Neuronal stem cell (in vitro differentiated cells): ENCODE measurements at regions not wholly inside any gene's neighbourhood (a gene's known extent, or its start where the extent isn't known, plus 50 kb on each side); places are given as distances from the start of the nearest gene placed in this dataset.

ENCODE experiments used
- DNase-seq: peaks from one replicate; pipeline ENCODE4 v3.0.0-alpha.2; 2013; ENCODE audit warnings: low spot score
- H2AFZ ChIP-seq: one replicate; pipeline ENCODE4 v1.6.1; 2013; ENCODE audit warnings: mild to moderate bottlenecking, low read length, inconsistent platforms
- H2AK5ac ChIP-seq: 2 replicates; pipeline ENCODE4 v1.6.1; 2013; ENCODE audit warnings: low read depth, mild to moderate bottlenecking, inconsistent platforms, low read length, moderate library complexity, mixed read lengths
- H2BK120ac ChIP-seq: 2 replicates; pipeline ENCODE4 v1.6.1; 2013; ENCODE audit warnings: low read depth, mild to moderate bottlenecking, inconsistent platforms, low read length, moderate library complexity, mixed read lengths
- H2BK12ac ChIP-seq: one replicate; pipeline ENCODE4 v1.6.1; 2013; ENCODE audit warnings: low read length, inconsistent platforms
- H2BK15ac ChIP-seq: 2 replicates; pipeline ENCODE4 v1.6.1; 2013; ENCODE audit warnings: mild to moderate bottlenecking, low read length, inconsistent platforms, mixed read lengths
- H2BK5ac ChIP-seq: one replicate; pipeline ENCODE4 v1.6.1; 2013; ENCODE audit warnings: inconsistent platforms, mild to moderate bottlenecking, low read length, moderate library complexity
- H3K14ac ChIP-seq: one replicate; pipeline ENCODE4 v1.6.1; 2013; ENCODE audit warnings: low read length, inconsistent platforms
- H3K18ac ChIP-seq: 2 replicates; pipeline ENCODE4 v1.6.1; 2013; ENCODE audit warnings: low read length, inconsistent platforms
- H3K23ac ChIP-seq: 2 replicates; pipeline ENCODE4 v1.6.1; 2013; ENCODE audit warnings: low read depth, mild to moderate bottlenecking, mixed read lengths, low read length, inconsistent platforms; ENCODE audit not compliant: poor library complexity
- H3K27ac ChIP-seq: replicated peaks from 3 replicates; pipeline ENCODE4 v1.5.1; 2013; ENCODE audit warnings: low read length, inconsistent platforms
- H3K27me3 ChIP-seq, 3 experiments: 2 replicates each; pipeline ENCODE4 v1.6.1; 2013; ENCODE audit warnings: low read length in 3 of 3, mild to moderate bottlenecking in 2 of 3, inconsistent platforms in 1 of 3, low read depth in 1 of 3, mixed read lengths in 1 of 3, moderate library complexity in 1 of 3; ENCODE audit not compliant: control insufficient read depth in 3 of 3, insufficient read depth in 3 of 3
- H3K36me3 ChIP-seq, 2 donors: replicated peaks in 1 of 2; 2 replicates each; pipeline ENCODE4 v1.6.1; 2013; ENCODE audit warnings: low read length in 2 of 2; ENCODE audit not compliant: control insufficient read depth in 2 of 2, insufficient read depth in 2 of 2
- H3K4ac ChIP-seq: 2 replicates; pipeline ENCODE4 v1.6.1; 2013; ENCODE audit warnings: inconsistent platforms, mild to moderate bottlenecking, low read length, moderate library complexity
- H3K4me1 ChIP-seq, 2 donors: 1 replicate in 1 of 2; 2 replicates in 1 of 2; pipeline ENCODE4 v1.6.1; 2013; ENCODE audit warnings: low read length in 2 of 2, low read depth in 1 of 2; ENCODE audit not compliant: control insufficient read depth in 2 of 2, insufficient read depth in 1 of 2
- H3K4me2 ChIP-seq: one replicate; pipeline ENCODE4 v1.6.1; 2013; ENCODE audit warnings: mild to moderate bottlenecking, low read length, inconsistent platforms; ENCODE audit not compliant: insufficient read depth, poor library complexity, severe bottlenecking
- H3K4me3 ChIP-seq, 2 donors: 2 replicates each; pipeline ENCODE4 v1.5.1; 2013; ENCODE audit warnings: low read length in 2 of 2, mild to moderate bottlenecking in 2 of 2, inconsistent platforms in 1 of 2, moderate library complexity in 1 of 2
- H3K79me1 ChIP-seq: one replicate; pipeline ENCODE4 v1.6.1; 2013; ENCODE audit warnings: low read depth, mild to moderate bottlenecking, inconsistent platforms, low read length, moderate library complexity
- H3K9ac ChIP-seq: one replicate; pipeline ENCODE4 v1.6.1; 2013; ENCODE audit warnings: mild to moderate bottlenecking, low read depth, low read length, inconsistent platforms; ENCODE audit not compliant: poor library complexity
- H3K9me3 ChIP-seq, 2 donors: replicated peaks in 1 of 2; 2 replicates each; pipeline versions ENCODE3 to v1.6.1; 2013; ENCODE audit warnings: low read length in 2 of 2, mild to moderate bottlenecking in 2 of 2, inconsistent platforms in 1 of 2, low read depth in 1 of 2, mixed read lengths in 1 of 2, moderate library complexity in 1 of 2; ENCODE audit not compliant: control insufficient read depth in 2 of 2, insufficient read depth in 1 of 2
- H4K8ac ChIP-seq: one replicate; pipeline ENCODE4 v1.6.1; 2013; ENCODE audit warnings: low read depth, mild to moderate bottlenecking, inconsistent platforms, low read length, moderate library complexity
- H4K91ac ChIP-seq: one replicate; pipeline ENCODE4 v1.6.1; 2013; ENCODE audit warnings: low read length, low read depth, mild to moderate bottlenecking, inconsistent platforms; ENCODE audit not compliant: poor library complexity
- WGBS, 2 donors: extraction: QIAGEN DNeasy Blood & Tissue Kit; methylation state at CpG; one replicate each; pipeline ENCODE4 v1.1.7; 2013; ENCODE audit warnings: missing lambda C conversion rate in 2 of 2, mixed read lengths in 1 of 2; ENCODE audit not compliant: insufficient read length in 2 of 2, insufficient replicate concordance in 1 of 2; ENCODE audit errors: extremely low coverage in 2 of 2; 5-methylcytosine and 5-hydroxymethylcytosine counted together

DNA sequence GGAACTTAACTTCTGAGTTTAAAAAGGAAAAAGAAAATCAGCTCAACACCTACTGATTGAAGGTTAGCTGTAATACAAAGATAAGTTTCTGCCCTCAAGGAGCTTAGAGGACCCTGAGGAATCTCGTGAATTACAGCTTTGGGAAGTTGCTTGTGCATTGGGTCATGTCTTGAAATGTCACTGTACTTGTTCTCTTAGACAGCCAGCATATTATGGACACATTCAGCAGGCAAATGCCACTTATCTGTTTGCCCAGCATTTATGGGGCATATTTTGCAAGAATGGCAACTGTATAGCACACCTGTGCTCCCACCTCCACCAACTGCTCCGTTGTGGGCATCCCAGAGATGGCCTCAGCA lies 263.6 kb upstream of the CRY1 start:
- WGBS, 2 donors, result no CpG with 5 or more reads among the region's 2 CpGs
- peaks cover 0 to under 1% of the 10 kb centered on the region in 2 donors for H3K4me1 ChIP-seq
- peaks cover 0 to 11% of the 10 kb centered on the region in 2 donors for H3K9me3 ChIP-seq

DNA sequence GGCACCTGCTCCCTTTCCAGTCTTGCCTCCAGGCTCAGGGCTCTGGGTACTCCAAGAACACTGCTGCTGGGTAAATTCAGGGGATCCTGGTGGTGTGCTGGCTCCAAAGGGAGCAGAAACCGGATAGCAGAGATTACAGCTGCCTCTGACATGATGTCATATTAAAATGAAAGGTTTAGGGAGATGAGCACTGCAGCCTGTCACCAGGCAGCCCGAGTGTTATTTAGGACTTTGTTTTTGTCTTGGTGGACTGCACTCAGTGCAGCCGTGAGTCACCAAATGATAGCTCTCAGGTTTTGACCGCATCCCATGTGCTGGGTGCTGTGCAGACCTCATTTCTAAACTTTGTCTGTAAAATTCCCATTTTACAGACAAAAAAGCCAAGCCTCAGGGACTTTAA lies 266.0 kb upstream of the CRY1 start:
- no peak overlapping the region for H4K91ac ChIP-seq
- H3K4me1 ChIP-seq, result peaks cover 10 to 14% of the 10 kb centered on the region in 2 donors
- no peak overlapping the region for H3K4me2 ChIP-seq
- H2BK12ac ChIP-seq, result peak overlapping the region; percentile 14
- no peak for DNase-seq
- no peaks in the 10 kb centered on the region for H3K9me3 ChIP-seq
- H3K4me3 ChIP-seq, result no peak overlapping the region
- H3K27ac ChIP-seq, result no peak overlapping the region
- no CpG with 5 or more reads among the region's 4 CpGs for WGBS, 2 donors
- H3K36me3 ChIP-seq, result peaks cover 0 to 3% of the 10 kb centered on the region in 2 donors
- H4K8ac ChIP-seq, result no peak overlapping the region
- H3K27me3 ChIP-seq, result no peaks in the 10 kb centered on the region
- H3K4ac ChIP-seq, result no peak overlapping the region
- H3K18ac ChIP-seq, result no peak overlapping the region
- no peak overlapping the region for H3K23ac ChIP-seq
- H3K14ac ChIP-seq, result no peak overlapping the region
- no peak overlapping the region for H2BK5ac ChIP-seq
- no peak overlapping the region for H2AFZ ChIP-seq
- no peak overlapping the region for H3K9ac ChIP-seq
- H3K79me1 ChIP-seq, result no peaks in the 10 kb centered on the region
- H2AK5ac ChIP-seq, result peak overlapping the region; percentile 17
- no peak overlapping the region for H2BK120ac ChIP-seq
- no peak overlapping the region for H2BK15ac ChIP-seq

More for the DNA sequence above, 263.6 kb upstream of the CRY1 start:
- no peaks in the 10 kb centered on the region for H3K27me3 ChIP-seq
- H3K4me3 ChIP-seq, result no peak overlapping the region
- H3K36me3 ChIP-seq, result peaks cover 0 to under 1% of the 10 kb centered on the region in 2 donors
- no peak overlapping the region for H2AFZ ChIP-seq
- no peak for DNase-seq
- H3K4ac ChIP-seq, result no peak overlapping the region
- H2BK15ac ChIP-seq, result no peak overlapping the region
- H3K9ac ChIP-seq, result no peak overlapping the region
- H4K8ac ChIP-seq, result no peak overlapping the region
- no peak overlapping the region for H2BK120ac ChIP-seq
- H3K14ac ChIP-seq, result no peak overlapping the region
- no peak overlapping the region for H2AK5ac ChIP-seq
- no peak overlapping the region for H4K91ac ChIP-seq
- no peak overlapping the region for H3K27ac ChIP-seq
- no peak overlapping the region for H3K18ac ChIP-seq
- H2BK12ac ChIP-seq, result no peak overlapping the region
- no peak overlapping the region for H3K23ac ChIP-seq
- no peak overlapping the region for H2BK5ac ChIP-seq
- no peak overlapping the region for H3K4me2 ChIP-seq
- H3K79me1 ChIP-seq, result no peaks in the 10 kb centered on the region

DNA sequence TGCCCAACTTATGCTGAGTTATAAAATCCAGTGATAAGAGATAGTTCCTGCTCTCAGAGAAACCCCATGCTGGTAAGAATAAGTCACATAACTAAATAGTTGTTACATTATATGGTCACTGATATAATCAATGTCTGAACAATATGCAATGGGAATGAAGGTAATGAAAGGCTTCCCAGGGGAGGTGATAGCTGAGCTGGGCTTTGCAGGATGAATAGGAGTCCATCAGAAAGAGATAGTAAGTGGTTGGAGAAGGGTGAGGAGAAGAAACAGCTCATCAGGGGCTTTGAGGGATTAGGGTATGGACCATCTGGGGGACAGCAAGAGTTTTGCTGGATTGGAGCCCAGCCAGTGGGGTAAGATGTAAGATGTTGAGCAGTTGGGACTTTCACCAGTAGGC lies 266.7 kb upstream of the CRY1 start:
- Histone ChIP-seq H3K9ac (no peak overlapping the region), H3K4ac (no peak overlapping the region), H2AK5ac (no peak overlapping the region), H2BK5ac (no peak overlapping the region), H3K14ac (no peak overlapping the region), H4K91ac (no peak overlapping the region), H3K79me1 (no peaks in the 10 kb centered on the region), H3K27ac (no peak overlapping the region), H3K9me3 (no peaks in the 10 kb centered on the region), H4K8ac (no peak overlapping the region), H3K4me2 (no peak overlapping the region), H2BK15ac (no peak overlapping the region), H3K4me3 (no peak overlapping the region), H2BK12ac (no peak overlapping the region), H3K27me3 (no peaks in the 10 kb centered on the region), H3K4me1 (peaks cover 10 to 14% of the 10 kb centered on the region in 2 donors), H3K36me3 (peaks cover 0 to 3% of the 10 kb centered on the region in 2 donors), H2AFZ (no peak overlapping the region), H3K18ac (no peak overlapping the region), H2BK120ac (no peak overlapping the region), H3K23ac (no peak overlapping the region)
- DNase-seq, result no peak

DNA sequence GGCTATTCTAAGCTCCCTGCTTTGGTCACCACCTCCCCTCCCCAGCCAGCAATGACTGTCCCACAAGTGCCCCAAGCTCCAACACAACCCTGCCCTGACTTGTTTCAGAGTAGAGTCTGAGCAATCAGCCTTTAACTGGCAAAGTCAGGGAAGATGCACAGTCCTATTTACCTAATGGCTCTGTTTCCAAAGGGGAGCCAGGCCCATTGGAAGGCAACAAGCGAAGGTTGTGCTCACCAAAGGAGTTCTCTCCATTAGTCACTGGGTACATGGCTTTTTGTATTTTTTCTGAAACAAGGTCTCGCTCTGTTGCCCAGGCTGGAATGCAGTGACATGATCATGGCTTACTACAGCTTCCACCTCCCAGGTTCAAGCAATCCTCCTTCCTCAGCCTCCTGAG lies 267.1 kb upstream of the CRY1 start:
- Histone ChIP-seq H2AFZ (no peak overlapping the region), H3K9ac (no peak overlapping the region), H2BK12ac (no peak overlapping the region), H3K27me3 (no peaks in the 10 kb centered on the region), H4K91ac (no peak overlapping the region), H2BK120ac (no peak overlapping the region), H3K79me1 (no peaks in the 10 kb centered on the region), H3K27ac (no peak overlapping the region), H3K9me3 (no peaks in the 10 kb centered on the region), H2BK15ac (no peak overlapping the region), H3K4me2 (no peak overlapping the region), H4K8ac (no peak overlapping the region), H3K4me1 (peaks cover 10 to 14% of the 10 kb centered on the region in 2 donors), H3K23ac (no peak overlapping the region), H3K4me3 (no peak overlapping the region), H3K14ac (no peak overlapping the region), H3K18ac (no peak overlapping the region), H2AK5ac (no peak overlapping the region), H3K4ac (no peak overlapping the region), H3K36me3 (peaks cover 0 to 3% of the 10 kb centered on the region in 2 donors), H2BK5ac (no peak overlapping the region)
- no CpG with 5 or more reads among the region's 2 CpGs for WGBS, 2 donors
- no peak for DNase-seq
